ENCODE measurements at regions not wholly inside any gene's neighbourhood (a gene's known extent, or its start where the extent isn't known, plus 50 kb on each side); places are given as distances from the start of the nearest gene placed in this dataset.

GRCh38 chr1:100643471-100644196 is 75.9 kb upstream of the VCAM1 start (continued):
- TF ChIP-seq REST (IDR thresholded peaks at IDR 0.05; ENCODE audit: unreplicated experiment) (no peak), CTCF (conservative IDR thresholded peaks at IDR 0.05; ENCODE audit: low read depth in 2 of 2) (no peak), STAT1 (IDR thresholded peaks at IDR 0.05; ENCODE audit: unreplicated experiment) (no peak), POLR2AphosphoS5 (IDR thresholded peaks at IDR 0.05; ENCODE audit: low read depth) (no peak), EZH2phosphoT487 (IDR thresholded peaks at IDR 0.05; ENCODE audit: unreplicated experiment) (no peak), CREB1 (CRISPR knock-in tag; IDR thresholded peaks at IDR 0.05; ENCODE audit: low read depth) (no peak), ETS1 (IDR thresholded peaks at IDR 0.05) (no peak), JUNB (IDR thresholded peaks at IDR 0.05; ENCODE audit: unreplicated experiment) (no peak)

GRCh38 chr1:100646001-100646400 is 73.5 kb upstream of the VCAM1 start:
- no peak overlapping the region for H2AFZ ChIP-seq
- no peaks in the 10 kb centered on the region for H3K27me3 ChIP-seq (ENCODE audit: insufficient read depth)
- no peaks in the 10 kb centered on the region; the same call in 1 of the 2 replicates for H3K9me2 ChIP-seq (ENCODE audit: insufficient read depth)
- H3K79me2 ChIP-seq (replicated peaks; ENCODE audit: insufficient read depth), result no peaks in the 10 kb centered on the region
- Mint-ChIP-seq H3K4me1 (no peaks in the 10 kb centered on the region), H3K27me3 (ENCODE audit: insufficient read depth, low read depth, poor library complexity) (no peaks in the 10 kb centered on the region), H3K9me3 (no peaks in the 10 kb centered on the region; the same call in 2 of the 3 replicates), H3K36me3 (ENCODE audit: low read depth) (no peaks in the 10 kb centered on the region), H3K4me3 (no peak overlapping the region), H3K27ac (no peak overlapping the region)
- no peaks in the 10 kb centered on the region for H4K20me1 ChIP-seq (replicated peaks; ENCODE audit: insufficient read depth)
- no peaks in the 10 kb centered on the region for H3F3A ChIP-seq (replicated peaks; ENCODE audit: low read depth)
- no peak for TF ChIP-seq REST (IDR thresholded peaks at IDR 0.05; ENCODE audit: unreplicated experiment)
- H3K27ac ChIP-seq (ENCODE audit: low read depth), result no peak overlapping the region
- DNase-seq (ENCODE audit: low spot score) (no peak), ATAC-seq (no peak)
- H3K4me3 ChIP-seq, result no peak overlapping the region
- H3K4me2 ChIP-seq, result no peak overlapping the region
- H3K36me3 ChIP-seq (ENCODE audit: insufficient read depth), result no peaks in the 10 kb centered on the region
- H3K4me1 ChIP-seq (ENCODE audit: insufficient read depth), result no peaks in the 10 kb centered on the region
